GM12878 (cell line): ENCODE measurements at regions not wholly inside any gene's neighbourhood (a gene's known extent, or its start where the extent isn't known, plus 50 kb on each side); places are given as distances from the start of the nearest gene placed in this dataset.

Source experiments
- ATAC-seq: fragments of 200-7000 bp; cut with Tn5 transposase; 3 replicates; pipeline ENCODE4 v1.9.1; 2020; ENCODE audit warnings: mild to moderate bottlenecking, moderate library complexity
- BruUV-seq: library from RNA; stranded (reverse); fragments of 400-500 nt; replicated peaks from 2 replicates; lab custom pipeline; 2021; lab: Mats Ljungman, UMichigan
- CTCF ChIA-PET: fragments of 300-600 bp; sonication (Branson Sonifier 250); formaldehyde crosslinking; extraction: SDS; loops from one replicate; lab custom pipeline; 2021; ENCODE audit warnings: inconsistent platforms; lab: Yijun Ruan, JAX
- POLR2A ChIA-PET: fragments of 350-600 bp; formaldehyde crosslinking; extraction: SDS; loops from one replicate; lab custom pipeline; 2021; ENCODE audit warnings: inconsistent platforms; lab: Charles Lee
- RAD21 ChIA-PET: fragments of 300-600 bp; sonication (Branson Sonifier 250); formaldehyde crosslinking; loops from one replicate; lab custom pipeline; 2023; ENCODE audit warnings: antibody characterized with exemption; ENCODE audit not compliant: unreplicated experiment; lab: Charles Lee
- SMC1A ChIA-PET: fragments of 300-600 bp; sonication (Branson Sonifier 250); formaldehyde crosslinking; loops from one replicate; lab custom pipeline; 2023; ENCODE audit not compliant: unreplicated experiment, uncharacterized antibody; lab: Charles Lee
- DNase-seq: peaks from one replicate; pipeline ENCODE4 v3.0.0-alpha.2; 2011; ENCODE audit warnings: low read depth, low spot score
- FAIRE-seq: peaks from 3 replicates; lab custom pipeline; 2011; peaks lifted over from hg19 to GRCh38; lab: Jason Lieb, UNC
- H2AFZ ChIP-seq: 2 replicates; pipeline ENCODE4 v1.6.0; 2011; ENCODE audit warnings: low read depth, low read length, control low read depth; ENCODE audit not compliant: control insufficient read depth
- H3K27ac ChIP-seq: 2 replicates; pipeline ENCODE4 v1.5.1; 2011; ENCODE audit warnings: control low read depth; ENCODE audit not compliant: control insufficient read depth, insufficient read depth
- H3K27me3 ChIP-seq, 2 experiments: replicated peaks in 1 of 2; 2 replicates each; pipeline versions ENCODE4 v1.6.0 to v1.6.1; 2011; ENCODE audit warnings: low read length in 1 of 2; ENCODE audit not compliant: control insufficient read depth in 2 of 2, insufficient read depth in 2 of 2
- H3K36me3 ChIP-seq, 2 experiments: 2 replicates each; pipeline ENCODE4 v1.5.1; 2011; ENCODE audit warnings: low read length in 1 of 2; ENCODE audit not compliant: control insufficient read depth in 2 of 2, insufficient read depth in 2 of 2
- H3K4me1 ChIP-seq: 2 replicates; pipeline ENCODE4 v1.6.1; 2011; ENCODE audit warnings: mild to moderate bottlenecking, low read length, moderate library complexity, mixed read lengths; ENCODE audit not compliant: control insufficient read depth, insufficient read depth
- H3K4me2 ChIP-seq: 2 replicates; pipeline ENCODE4 v1.6.0; 2011; ENCODE audit warnings: control low read depth; ENCODE audit not compliant: control insufficient read depth, insufficient read depth
- H3K4me3 ChIP-seq: fragments of 200-600 bp; sonication (generic); 2 replicates; pipeline ENCODE4 v1.5.1; 2016
- H3K79me2 ChIP-seq: 2 replicates; pipeline ENCODE4 v1.6.0; 2011; ENCODE audit warnings: low read length; ENCODE audit not compliant: control insufficient read depth, insufficient read depth
- H3K9ac ChIP-seq: 2 replicates; pipeline ENCODE4 v1.8.0; 2011; ENCODE audit warnings: low read length, control low read depth, mixed read lengths; ENCODE audit not compliant: control insufficient read depth, insufficient read depth
- H3K9me3 ChIP-seq: replicated peaks from 3 replicates; pipeline ENCODE4 v1.5.1; 2011; ENCODE audit warnings: mild to moderate bottlenecking, low read length; ENCODE audit not compliant: control insufficient read depth, insufficient read depth
- H4K20me1 ChIP-seq: 2 replicates; pipeline ENCODE4 v1.6.0; 2011; ENCODE audit not compliant: control insufficient read depth, insufficient read depth
- CREB1 ChIP-seq: IDR thresholded peaks from 2 replicates; pipeline ENCODE4 v1.6.1; 2012; ENCODE audit warnings: low read depth, mild to moderate bottlenecking, inconsistent platforms
- FOXM1 ChIP-seq: IDR thresholded peaks from 2 replicates; pipeline ENCODE4 v1.6.1; 2012; ENCODE audit warnings: low read depth, mild to moderate bottlenecking, inconsistent platforms, low read length, moderate library complexity
- MLLT1 ChIP-seq: fragments of 450-650 bp; IDR thresholded peaks from 2 replicates; pipeline ENCODE4 v1.6.1; 2016; ENCODE audit warnings: mild to moderate bottlenecking
- MXI1 ChIP-seq: fragments of 150-350 bp; IDR thresholded peaks from 2 replicates; pipeline ENCODE4 v1.6.1; 2011; ENCODE audit warnings: low read depth, mild to moderate bottlenecking, inconsistent platforms, low read length, improper control_type of control experiment
- MYC ChIP-seq: IDR thresholded peaks from 2 replicates; pipeline ENCODE4 v1.6.1; 2011; ENCODE audit warnings: mild to moderate bottlenecking, low read length, moderate library complexity, inconsistent platforms; ENCODE audit not compliant: insufficient read depth, insufficient replicate concordance, insufficient read length, severe bottlenecking
- NFYB ChIP-seq: IDR thresholded peaks from 2 replicates; pipeline ENCODE4 v1.6.1; 2011; ENCODE audit warnings: low read depth, mild to moderate bottlenecking, low read length, improper control_type of control experiment, moderate library complexity; ENCODE audit not compliant: insufficient read depth
- SRF ChIP-seq, 2 experiments: IDR thresholded peaks; 2 replicates each; pipeline ENCODE4 v1.6.1; 2011; ENCODE audit warnings: low read depth in 2 of 2, low read length in 2 of 2, mild to moderate bottlenecking in 1 of 2, moderate library complexity in 1 of 2
- STAT1 ChIP-seq: fragments of 450-650 bp; conservative IDR thresholded peaks from 2 replicates; pipeline ENCODE4 v1.6.1; 2014; ENCODE audit warnings: antibody characterized with exemption, mild to moderate bottlenecking
- TCF3 ChIP-seq: IDR thresholded peaks from 2 replicates; pipeline ENCODE4 v1.6.1; 2012; ENCODE audit warnings: low read depth, mild to moderate bottlenecking, low read length, borderline replicate concordance; ENCODE audit not compliant: insufficient read depth
- ZNF622 ChIP-seq: fragments of 450-650 bp; IDR thresholded peaks from 2 replicates; pipeline ENCODE4 v1.6.1; 2017; ENCODE audit warnings: mild to moderate bottlenecking, inconsistent platforms
- WGBS: methylation state at CpG from one replicate; pipeline ENCODE4 v1.1.6; 2016; ENCODE audit warnings: low lambda C conversion rate; ENCODE audit not compliant: insufficient replicate concordance, insufficient coverage; ENCODE audit errors: missing lambda C conversion rate; 5-methylcytosine and 5-hydroxymethylcytosine counted together
- in situ Hi-C: fragments of 300-500 bp; cut with MboI; formaldehyde crosslinking; loops from 9 replicates; pipeline ENCODE4 v1.14.3; 2018; ENCODE audit warnings: mixed read lengths
- intact Hi-C: fragments of 100-400 bp; cut with micrococcal nuclease; formaldehyde crosslinking; loops from one replicate; pipeline ENCODE4 v1.14.2; 2022; ENCODE audit not compliant: unreplicated experiment
- TF ChIP-seq, protein P1 (sequence below): fragments of 450-650 bp; IDR thresholded peaks from 2 replicates; pipeline ENCODE4 v1.6.1; 2018; ENCODE audit warnings: mild to moderate bottlenecking, low read depth, moderate library complexity; ENCODE audit not compliant: partially characterized antibody

- ChIA-PET SMC1A (no interaction called here), POLR2A (no interaction called here), CTCF (interaction anchor here (2.1 kb wide), 1 partner anchor 13 kb away, joined by 6 read pairs; no protein-coding TSS in a partner anchor), RAD21 (no interaction called here)
- H3K79me2 ChIP-seq: no peaks in the 10 kb centered on the region
- H3K27ac ChIP-seq: no peak overlapping the region
- no peaks in the 10 kb centered on the region for H3K27me3 ChIP-seq
- BruUV-seq: no TSS peak
- no peak overlapping the region for H2AFZ ChIP-seq
- DNase-seq: no peak
- H3K9me3 ChIP-seq: no peaks in the 10 kb centered on the region
- intact Hi-C loops: no loop called here
- ATAC-seq: no peak
- H3K9ac ChIP-seq: no peak overlapping the region
- no peaks in the 10 kb centered on the region for H4K20me1 ChIP-seq
- FAIRE-seq: no peak
- in situ Hi-C loops: no loop called here
- H3K4me3 ChIP-seq: no peak overlapping the region
- WGBS: 14% methylated on average over 7 of the region's 7 CpGs
- no peak for TF ChIP-seq STAT1
- TF ChIP-seq MXI1: no peak
- peak in 1 of 2 experiments; percentile 71; a peak in 1 of 4 replicates for TF ChIP-seq SRF (IDR thresholded peaks at IDR 0.05; ENCODE audit: low read depth in 2 of 2, low read length in 2 of 2)
- TF ChIP-seq MLLT1: peak; percentile 99
- no peak overlapping the region for H3K4me2 ChIP-seq
- no peaks in the 10 kb centered on the region for H3K4me1 ChIP-seq
- no peaks in the 10 kb centered on the region for H3K36me3 ChIP-seq
Observed at GRCh38 chrX:7514871-7515599, 327.9 kb upstream of the VCX start.

DNA sequence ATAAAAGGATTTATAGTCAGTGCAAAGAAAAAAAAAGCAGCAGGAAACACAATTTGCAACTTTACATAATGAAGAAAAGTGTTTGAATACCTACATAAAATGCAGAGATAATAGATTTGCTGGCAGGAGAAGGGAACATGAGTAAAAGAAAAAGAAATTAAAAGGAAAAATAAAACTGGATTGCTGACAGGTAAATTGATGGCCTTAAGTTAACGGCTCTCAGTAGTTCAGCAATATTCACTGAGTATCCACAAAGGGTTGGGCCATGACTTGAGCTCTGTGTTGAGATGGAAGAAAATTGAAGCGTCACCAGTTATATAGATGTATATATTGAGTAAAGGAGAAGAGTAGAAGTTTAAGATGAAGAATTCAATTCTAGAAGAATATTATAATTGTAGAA, 330.1 kb upstream of the VCX start:
- in situ Hi-C loops: no loop called here
- RAD21 ChIA-PET: no interaction called here
- Histone ChIP-seq H3K4me1 (no peaks in the 10 kb centered on the region), H3K27ac (no peak overlapping the region), H3K4me3 (no peak overlapping the region), H3K9me3 (no peaks in the 10 kb centered on the region), H3K9ac (no peak overlapping the region), H3K4me2 (no peak overlapping the region), H4K20me1 (no peaks in the 10 kb centered on the region), H2AFZ (no peak overlapping the region), H3K27me3 (no peaks in the 10 kb centered on the region), H3K79me2 (no peaks in the 10 kb centered on the region), H3K36me3 (no peaks in the 10 kb centered on the region)
- 39% methylated on average over 2 of the region's 2 CpGs for WGBS
- POLR2A ChIA-PET: no interaction called here
- DNase-seq (no peak), FAIRE-seq (no peak), ATAC-seq (no peak)
- intact Hi-C loops: no loop called here
- CTCF ChIA-PET: interaction anchor here (0.6 to 2.1 kb wide), 2 partner anchors 11 to 566 kb away, joined by 3 to 6 read pairs; no protein-coding TSS in a partner anchor
- no TSS peak for BruUV-seq
- SMC1A ChIA-PET: interaction anchor here (0.8 kb wide), 1 partner anchor 10 kb away, joined by 3 read pairs; no protein-coding TSS in a partner anchor
- no peak for TF ChIP-seq ZNF622
- no peak for TF ChIP-seq TCF3
- TF ChIP-seq FOXM1: no peak
- TF ChIP-seq, protein P1, sequence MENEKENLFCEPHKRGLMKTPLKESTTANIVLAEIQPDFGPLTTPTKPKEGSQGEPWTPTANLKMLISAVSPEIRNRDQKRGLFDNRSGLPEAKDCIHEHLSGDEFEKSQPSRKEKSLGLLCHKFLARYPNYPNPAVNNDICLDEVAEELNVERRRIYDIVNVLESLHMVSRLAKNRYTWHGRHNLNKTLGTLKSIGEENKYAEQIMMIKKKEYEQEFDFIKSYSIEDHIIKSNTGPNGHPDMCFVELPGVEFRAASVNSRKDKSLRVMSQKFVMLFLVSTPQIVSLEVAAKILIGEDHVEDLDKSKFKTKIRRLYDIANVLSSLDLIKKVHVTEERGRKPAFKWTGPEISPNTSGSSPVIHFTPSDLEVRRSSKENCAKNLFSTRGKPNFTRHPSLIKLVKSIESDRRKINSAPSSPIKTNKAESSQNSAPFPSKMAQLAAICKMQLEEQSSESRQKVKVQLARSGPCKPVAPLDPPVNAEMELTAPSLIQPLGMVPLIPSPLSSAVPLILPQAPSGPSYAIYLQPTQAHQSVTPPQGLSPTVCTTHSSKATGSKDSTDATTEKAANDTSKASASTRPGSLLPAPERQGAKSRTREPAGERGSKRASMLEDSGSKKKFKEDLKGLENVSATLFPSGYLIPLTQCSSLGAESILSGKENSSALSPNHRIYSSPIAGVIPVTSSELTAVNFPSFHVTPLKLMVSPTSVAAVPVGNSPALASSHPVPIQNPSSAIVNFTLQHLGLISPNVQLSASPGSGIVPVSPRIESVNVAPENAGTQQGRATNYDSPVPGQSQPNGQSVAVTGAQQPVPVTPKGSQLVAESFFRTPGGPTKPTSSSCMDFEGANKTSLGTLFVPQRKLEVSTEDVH: no peak
- no peak for TF ChIP-seq MYC
- no peak for TF ChIP-seq CREB1
- TF ChIP-seq NFYB: no peak
